HUES64 (cell line): ENCODE measurements at regions not wholly inside any gene's neighbourhood (a gene's known extent, or its start where the extent isn't known, plus 50 kb on each side); places are given as distances from the start of the nearest gene placed in this dataset.

Source experiments
- H3K27ac ChIP-seq: 2 replicates; pipeline ENCODE4 v1.7.0; 2013; ENCODE audit warnings: low read depth, low read length, inconsistent platforms
- H3K27me3 ChIP-seq: 2 replicates; pipeline ENCODE4 v1.6.1; 2013; ENCODE audit warnings: mild to moderate bottlenecking, low read length; ENCODE audit not compliant: insufficient read depth
- H3K36me3 ChIP-seq: 2 replicates; pipeline ENCODE4 v1.6.1; 2013; ENCODE audit warnings: mild to moderate bottlenecking, low read length; ENCODE audit not compliant: insufficient read depth
- H3K4me1 ChIP-seq: 2 replicates; pipeline ENCODE4 v1.6.1; 2013; ENCODE audit warnings: mild to moderate bottlenecking, low read length, moderate library complexity; ENCODE audit not compliant: insufficient read depth
- H3K4me3 ChIP-seq: 2 replicates; pipeline ENCODE4 v1.5.1; 2013; ENCODE audit warnings: mild to moderate bottlenecking, low read length, moderate library complexity
- H3K9ac ChIP-seq: 2 replicates; pipeline ENCODE4 v1.6.1; 2013; ENCODE audit warnings: mild to moderate bottlenecking, low read depth, low read length
- H3K9me3 ChIP-seq: 2 replicates; pipeline ENCODE4 v1.6.1; 2013; ENCODE audit warnings: low read depth, low read length; ENCODE audit not compliant: insufficient read depth
- WGBS: fragments of 150-250, 120-280 bp; methylation state at CpG from one replicate; pipeline ENCODE4 v1.1.7; 2013; ENCODE audit warnings: missing lambda C conversion rate; 5-methylcytosine and 5-hydroxymethylcytosine counted together

- Histone ChIP-seq H3K9ac (no peak overlapping the region), H3K36me3 (no peaks in the 10 kb centered on the region), H3K27ac (no peak overlapping the region), H3K4me1 (no peaks in the 10 kb centered on the region; the same call in 1 of the 2 replicates), H3K4me3 (no peak overlapping the region), H3K27me3 (no peaks in the 10 kb centered on the region), H3K9me3 (peaks cover 18% of the 10 kb centered on the region; the same call in 1 of the 2 replicates)
- 90% methylated on average over 10 of the region's 10 CpGs for WGBS
Measured at GRCh38 chr1:30039354-30040080, 683.9 kb downstream of the MATN1 start.

- Histone ChIP-seq H3K27me3 (no peaks in the 10 kb centered on the region), H3K4me3 (no peak overlapping the region), H3K4me1 (no peaks in the 10 kb centered on the region; the same call in 1 of the 2 replicates), H3K36me3 (no peaks in the 10 kb centered on the region), H3K9ac (no peak overlapping the region), H3K9me3 (peaks cover 17% of the 10 kb centered on the region; the same call in 1 of the 2 replicates), H3K27ac (no peak overlapping the region)
- WGBS = 94% methylated on average over 8 of the region's 9 CpGs
Measured at GRCh38 chr1:30038134-30039025, 685.0 kb downstream of the MATN1 start.

- Histone ChIP-seq H3K4me3 (no peak overlapping the region), H3K27ac (no peak overlapping the region), H3K9me3 (peaks cover 14% of the 10 kb centered on the region), H3K36me3 (no peaks in the 10 kb centered on the region), H3K4me1 (no peaks in the 10 kb centered on the region; the same call in 1 of the 2 replicates), H3K9ac (no peak overlapping the region), H3K27me3 (no peaks in the 10 kb centered on the region)
- WGBS = 90% methylated on average over 10 of the region's 10 CpGs
Measured at GRCh38 chr1:30037251-30038118, 685.9 kb downstream of the MATN1 start.

- Histone ChIP-seq H3K4me1 (no peaks in the 10 kb centered on the region; the same call in 1 of the 2 replicates), H3K27me3 (no peaks in the 10 kb centered on the region), H3K9ac (no peak overlapping the region), H3K9me3 (peaks cover 15% of the 10 kb centered on the region), H3K27ac (no peak overlapping the region), H3K4me3 (no peak overlapping the region), H3K36me3 (no peaks in the 10 kb centered on the region)
Measured at GRCh38 chr1:30036666-30037065, 686.7 kb downstream of the MATN1 start.

GRCh38 chr1:30036229-30036547 is 687.2 kb downstream of the MATN1 start:
- H3K36me3 ChIP-seq = no peaks in the 10 kb centered on the region
- 94% methylated on average over 6 of the region's 6 CpGs for WGBS
- no peak overlapping the region for H3K9ac ChIP-seq
- no peaks in the 10 kb centered on the region; the same call in 1 of the 2 replicates for H3K4me1 ChIP-seq
- H3K27ac ChIP-seq = no peak overlapping the region
- H3K27me3 ChIP-seq = no peaks in the 10 kb centered on the region
- no peak overlapping the region for H3K4me3 ChIP-seq
- H3K9me3 ChIP-seq = peaks cover 18% of the 10 kb centered on the region

- no peaks in the 10 kb centered on the region for H3K36me3 ChIP-seq
- no peaks in the 10 kb centered on the region; the same call in 1 of the 2 replicates for H3K4me1 ChIP-seq
- H3K9ac ChIP-seq = no peak overlapping the region
- H3K4me3 ChIP-seq = no peak overlapping the region
- H3K27ac ChIP-seq = no peak overlapping the region
- H3K27me3 ChIP-seq = no peaks in the 10 kb centered on the region
- WGBS = 91% methylated on average over 8 of the region's 8 CpGs
- peaks cover 19% of the 10 kb centered on the region for H3K9me3 ChIP-seq
Measured at GRCh38 chr1:30035522-30036228, 687.7 kb downstream of the MATN1 start.

- Histone ChIP-seq H3K9me3 (peaks cover 19% of the 10 kb centered on the region), H3K36me3 (no peaks in the 10 kb centered on the region), H3K27me3 (no peaks in the 10 kb centered on the region), H3K9ac (no peak overlapping the region), H3K4me3 (no peak overlapping the region), H3K4me1 (no peaks in the 10 kb centered on the region; the same call in 1 of the 2 replicates), H3K27ac (no peak overlapping the region)
- 84% methylated on average over 24 of the region's 24 CpGs for WGBS
Measured at GRCh38 chr1:30034627-30035521, 688.5 kb downstream of the MATN1 start.

- WGBS = 93% methylated on average over 11 of the region's 11 CpGs
- no peaks in the 10 kb centered on the region for H3K36me3 ChIP-seq
- no peak overlapping the region for H3K27ac ChIP-seq
- no peak overlapping the region for H3K9ac ChIP-seq
- peaks cover 19% of the 10 kb centered on the region for H3K9me3 ChIP-seq
- no peak overlapping the region for H3K4me3 ChIP-seq
- H3K4me1 ChIP-seq = no peaks in the 10 kb centered on the region; the same call in 1 of the 2 replicates
- H3K27me3 ChIP-seq = no peaks in the 10 kb centered on the region
Measured at GRCh38 chr1:30034105-30034626, 689.2 kb downstream of the MATN1 start.

GRCh38 chr1:30033256-30034104 is 689.9 kb downstream of the MATN1 start:
- WGBS = 96% methylated on average over 8 of the region's 8 CpGs
- no peaks in the 10 kb centered on the region for H3K36me3 ChIP-seq

More at GRCh38 chr1:30033256-30034104, 689.9 kb downstream of the MATN1 start:
- no peak overlapping the region for H3K9ac ChIP-seq
- no peak overlapping the region for H3K4me3 ChIP-seq
- H3K27me3 ChIP-seq = no peaks in the 10 kb centered on the region
- H3K4me1 ChIP-seq = no peaks in the 10 kb centered on the region; the same call in 1 of the 2 replicates
- H3K27ac ChIP-seq = no peak overlapping the region
- H3K9me3 ChIP-seq = peaks cover 19% of the 10 kb centered on the region
